Activated CD8-positive, alpha-beta memory T cell treated with anti-CD3 and anti-CD28 coated beads, Interleukin-2, amount 50 U/mL, for 1 hour (primary cell): ENCODE measurements at regions not wholly inside any gene's neighbourhood (a gene's known extent, or its start where the extent isn't known, plus 50 kb on each side); places are given as distances from the start of the nearest gene placed in this dataset.
"Not testable (repeated sequence)": the region's sequence is repeated elsewhere in the genome, so short reads cannot be mapped to it uniquely, and the experiment has no call there.

Source experiments
- DNase-seq: peaks from one replicate; pipeline ENCODE4 v3.0.0-alpha.2; 2020; ENCODE audit errors: extremely low read depth

- DNase-seq = no peak
Observed at GRCh38 chr14:55976655-55977054, 141.6 kb upstream of the PELI2 start.

- DNase-seq = no peak
Observed at GRCh38 chr14:55977392-55978150, 140.6 kb upstream of the PELI2 start.

GRCh38 chr14:55979096-55979495 lies 139.1 kb upstream of the PELI2 start:
- DNase-seq = no peak

GRCh38 chr14:55979781-55980180 lies 138.4 kb upstream of the PELI2 start:
- DNase-seq = no peak

DNA sequence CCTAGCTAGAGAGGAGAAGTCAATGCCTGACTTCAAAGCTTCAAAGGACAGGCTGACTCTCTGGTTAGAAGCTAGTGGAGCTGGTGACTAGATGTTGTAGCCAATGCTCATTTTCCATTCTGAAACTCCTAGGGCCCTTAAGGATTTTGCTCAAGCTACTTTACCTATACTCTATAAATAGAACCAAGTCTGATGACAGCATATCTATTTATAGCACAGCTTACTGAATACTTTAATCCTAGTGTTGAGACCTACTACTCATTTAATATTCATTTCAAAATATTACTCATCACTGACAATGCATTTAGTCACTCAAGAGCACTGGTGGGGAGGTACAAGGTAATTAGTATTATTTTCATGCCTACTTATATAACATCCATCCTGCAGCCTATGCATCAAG lies 137.2 kb upstream of the PELI2 start:
- DNase-seq = no peak

GRCh38 chr14:55986069-55986468 lies 132.1 kb upstream of the PELI2 start:
- no peak for DNase-seq

DNA sequence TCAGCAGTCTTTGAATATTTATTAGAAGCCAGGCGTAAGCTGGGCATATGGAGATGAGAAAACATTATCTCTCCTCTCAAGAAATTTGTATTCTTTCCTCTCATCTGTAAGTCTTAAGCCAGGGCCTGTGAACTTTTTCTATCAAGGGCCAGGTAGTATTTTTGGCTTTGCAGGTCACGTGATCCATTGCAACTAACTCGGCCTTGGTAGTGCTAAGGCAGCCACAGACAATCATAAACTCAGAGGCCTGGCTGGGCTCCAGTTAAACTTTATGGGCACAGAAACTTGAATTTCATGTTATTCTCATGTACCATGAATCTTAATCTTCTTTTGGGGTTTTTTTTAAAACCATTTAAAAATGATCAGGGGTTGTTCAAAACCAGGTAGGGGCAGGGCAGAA lies 117.4 kb upstream of the PELI2 start:
- DNase-seq = no peak

- no peak for DNase-seq
Observed at GRCh38 chr14:56002342-56002741, 115.9 kb upstream of the PELI2 start.

DNA sequence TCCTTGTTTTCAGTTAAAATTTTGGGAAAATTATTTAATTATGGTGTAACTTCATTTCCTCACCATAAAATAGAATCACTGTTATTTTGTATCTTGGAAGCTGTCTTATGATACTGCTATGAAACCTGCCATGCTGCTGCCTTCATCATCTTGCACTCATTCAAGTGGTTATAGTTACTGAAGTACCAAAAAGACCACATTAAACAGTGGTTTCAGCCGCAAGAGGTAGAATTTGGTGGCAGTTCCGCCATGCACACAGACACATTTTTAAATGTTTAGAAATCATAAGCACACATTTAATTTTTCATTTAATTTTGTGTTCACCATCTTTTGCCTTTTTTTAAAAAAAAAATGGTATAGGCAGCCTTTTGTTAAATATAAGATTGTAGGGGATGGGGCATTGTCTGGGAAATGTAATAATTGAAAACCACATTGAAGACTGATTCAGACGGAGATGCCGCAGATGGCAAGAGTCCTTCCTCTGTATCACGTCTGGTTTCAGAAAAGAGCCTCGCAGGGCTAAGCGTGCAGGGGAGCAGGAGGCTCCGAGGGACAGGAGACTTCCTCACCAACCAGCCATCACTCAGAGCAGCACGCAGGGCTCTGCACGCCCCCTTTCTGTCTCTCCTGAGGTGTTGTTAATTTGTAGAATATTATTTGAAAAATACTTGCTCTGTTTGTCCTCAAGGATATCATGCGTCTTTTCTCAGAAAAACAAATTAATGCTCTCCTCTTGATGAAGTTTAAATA lies 115.2 kb upstream of the PELI2 start:
- DNase-seq = peak; percentile 12

DNA sequence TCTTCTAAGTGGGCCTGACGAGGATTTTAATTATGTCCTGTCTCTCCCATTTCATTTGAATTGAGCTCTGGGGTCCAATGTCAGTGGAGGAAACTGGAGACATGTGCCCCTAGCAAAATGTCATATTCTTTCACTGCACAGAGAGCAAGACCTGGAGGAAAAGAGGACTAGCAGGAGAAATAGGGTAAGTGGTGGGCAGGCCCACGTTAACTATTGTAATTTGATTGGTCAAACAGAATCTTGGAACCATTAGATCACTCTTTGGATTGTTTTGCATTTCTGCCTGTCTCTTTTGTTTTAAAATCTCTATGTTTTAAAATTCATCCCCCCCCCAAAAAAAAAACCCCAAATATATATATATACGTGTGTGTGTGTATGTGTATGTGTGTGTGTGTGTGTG lies 113.9 kb upstream of the PELI2 start:
- DNase-seq = no peak

GRCh38 chr14:56004786-56005185 lies 113.4 kb upstream of the PELI2 start:
- DNase-seq = no peak

GRCh38 chr14:56005191-56006053 lies 112.8 kb upstream of the PELI2 start:
- no peak for DNase-seq

DNA sequence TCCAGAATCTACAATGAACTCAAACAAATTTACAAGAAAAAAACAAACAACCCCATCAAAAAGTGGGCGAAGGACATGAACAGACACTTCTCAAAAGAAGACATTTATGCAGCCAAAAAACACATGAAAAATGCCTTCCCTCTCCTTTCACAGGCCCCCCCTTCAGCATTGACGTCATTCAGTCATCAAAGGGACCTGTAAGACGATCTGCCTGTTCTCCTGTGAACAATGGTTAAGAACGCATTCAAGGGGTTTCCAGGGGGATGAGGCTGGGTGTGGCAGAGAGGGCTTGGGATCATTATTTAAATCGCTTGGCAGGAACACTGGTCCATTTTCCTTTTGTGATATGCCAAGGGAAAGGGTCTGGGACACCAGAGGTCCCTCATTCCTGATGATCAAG lies 110.7 kb upstream of the PELI2 start:
- not testable (repeated sequence) for DNase-seq

- no peak for DNase-seq
Observed at GRCh38 chr14:56008150-56008549, 110.1 kb upstream of the PELI2 start.

- DNase-seq = not testable (repeated sequence)
Observed at GRCh38 chr14:56008661-56009060, 109.5 kb upstream of the PELI2 start.

DNA sequence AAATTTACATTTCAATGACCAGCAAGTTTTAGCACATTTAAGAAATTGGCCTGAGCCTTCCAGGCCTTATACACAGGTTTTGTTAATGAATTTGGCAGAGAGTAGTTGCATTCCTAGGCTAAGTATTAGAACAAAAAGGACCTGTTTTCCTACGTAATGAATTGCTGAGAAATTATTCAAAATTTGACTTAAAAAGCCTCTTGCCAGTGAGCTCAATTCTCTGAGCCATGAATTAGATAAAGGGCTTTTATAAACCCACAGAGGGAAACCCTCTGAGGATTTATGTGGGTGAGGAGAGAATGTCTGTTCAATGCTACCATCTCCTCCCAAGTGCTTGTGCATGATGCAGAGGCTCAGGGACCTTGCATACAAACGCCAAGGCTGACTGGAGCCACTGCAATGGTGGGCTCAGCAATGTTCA lies 94.5 kb upstream of the PELI2 start:
- no peak for DNase-seq

DNA sequence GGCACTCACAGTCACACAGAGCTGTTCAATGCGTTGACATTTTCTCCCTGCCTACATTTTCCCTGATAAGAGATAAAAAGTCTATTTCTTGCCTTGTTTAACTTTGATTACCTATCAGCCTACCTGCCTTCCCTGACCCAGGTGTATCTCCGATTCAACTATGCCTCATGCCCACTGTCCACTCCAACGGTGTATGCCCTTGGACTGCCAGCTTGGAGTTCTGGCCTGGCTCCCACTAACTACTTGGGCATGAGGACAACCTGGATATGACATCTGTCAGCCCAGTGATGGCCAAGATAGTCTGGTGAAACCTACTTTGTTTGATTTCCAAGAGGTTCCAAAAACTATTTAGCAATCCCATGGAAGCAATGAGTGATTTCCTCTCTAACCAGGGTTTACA lies 93.0 kb upstream of the PELI2 start:
- no peak for DNase-seq

GRCh38 chr14:56026506-56026905 lies 91.7 kb upstream of the PELI2 start:
- no peak for DNase-seq

DNA sequence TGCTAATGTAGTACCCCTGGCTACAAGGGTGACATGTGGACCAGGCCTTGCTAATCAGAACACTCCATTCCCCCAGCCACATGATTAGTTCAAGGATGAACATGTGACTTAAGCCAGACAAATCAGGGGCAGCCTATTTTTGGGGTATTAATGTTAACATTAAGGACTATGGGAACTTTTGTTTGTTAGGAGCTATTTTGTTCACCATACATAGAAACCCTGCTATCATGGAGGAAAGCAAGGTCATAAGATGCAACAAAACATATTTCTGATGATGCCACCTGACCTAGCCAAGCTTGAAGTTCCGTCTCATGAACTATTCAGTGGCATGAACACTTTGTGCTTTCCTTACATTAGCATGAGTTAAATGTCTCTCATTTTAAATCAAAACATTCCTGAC lies 90.8 kb upstream of the PELI2 start:
- no peak for DNase-seq

DNA sequence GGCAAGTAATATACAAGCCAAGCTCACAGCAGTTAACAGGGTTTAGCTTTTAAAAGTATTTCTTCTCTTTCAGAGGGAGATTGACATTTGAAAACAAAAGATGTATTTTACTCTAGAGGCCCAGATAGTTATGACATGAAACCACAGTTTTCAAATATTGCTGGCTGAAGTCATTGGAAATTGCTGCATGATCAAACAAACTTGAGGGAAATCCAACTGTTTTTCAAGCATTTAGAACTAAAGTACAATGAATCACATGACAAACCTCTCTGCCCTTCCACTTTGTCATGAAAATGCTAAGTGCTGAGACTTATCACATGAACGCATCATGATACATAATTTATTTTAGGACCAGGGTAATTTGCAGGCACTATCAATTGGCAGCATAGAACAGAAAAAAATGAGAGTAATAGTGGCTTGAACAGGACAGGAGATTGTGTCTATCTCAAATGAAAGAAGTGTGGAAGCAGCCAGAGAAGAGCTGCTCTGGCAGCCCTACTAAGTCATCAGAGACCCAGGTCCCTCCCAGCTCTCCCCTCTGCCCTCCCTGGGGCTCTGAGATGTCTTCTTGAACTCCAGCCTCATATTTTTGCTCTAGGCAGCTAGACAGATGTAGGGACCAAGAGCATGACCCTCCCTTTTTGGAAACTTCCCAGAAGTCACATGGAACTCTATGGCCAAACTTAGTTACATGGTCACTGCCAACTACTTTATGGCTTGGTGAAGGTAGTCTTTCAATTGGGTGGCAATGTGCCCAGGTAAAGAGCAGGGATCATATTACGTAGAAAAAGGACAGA lies 90.1 kb upstream of the PELI2 start:
- DNase-seq = no peak

DNA sequence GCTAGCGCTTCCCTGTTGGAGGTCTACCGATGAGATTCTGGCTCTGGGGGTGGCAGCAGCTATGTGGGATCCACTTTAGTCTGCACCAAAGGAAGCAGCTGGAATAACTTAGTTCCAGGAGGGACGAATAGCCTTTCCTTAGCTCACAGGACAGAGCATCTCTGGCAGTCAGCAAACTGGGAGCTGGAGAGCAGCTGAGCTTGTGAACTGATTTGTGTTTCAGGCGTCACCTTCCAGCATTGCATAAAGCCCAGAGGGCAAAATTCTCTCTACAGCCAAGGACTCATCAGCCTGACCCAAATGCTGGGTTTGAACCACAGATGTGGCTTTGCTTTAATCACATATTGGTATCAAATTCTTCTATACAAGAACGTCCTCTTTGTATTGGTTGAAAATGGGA lies 81.9 kb upstream of the PELI2 start:
- no peak for DNase-seq

DNA sequence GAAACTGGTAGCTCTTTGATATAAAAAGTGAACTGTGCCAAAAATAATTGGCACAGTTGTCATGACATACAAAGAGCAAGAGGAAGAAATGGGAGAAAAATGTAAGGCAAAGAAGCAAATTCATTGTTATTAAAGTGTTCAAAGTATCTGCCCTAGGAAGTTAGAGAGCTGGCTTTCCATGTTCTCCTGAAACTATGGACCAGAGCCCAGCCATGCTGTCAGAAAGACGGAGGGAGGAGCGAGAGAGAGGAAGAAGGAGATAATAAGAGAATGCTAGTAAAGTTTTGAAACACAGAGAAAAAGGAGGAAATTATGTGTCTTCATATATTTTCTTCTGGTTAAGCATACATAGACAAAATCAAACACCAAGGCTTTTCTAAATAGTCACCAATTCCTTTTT lies 78.1 kb upstream of the PELI2 start:
- no peak for DNase-seq
